GM12878 (cell line): ENCODE measurements at regions not wholly inside any gene's neighbourhood (a gene's known extent, or its start where the extent isn't known, plus 50 kb on each side); places are given as distances from the start of the nearest gene placed in this dataset.

Source experiments
- CBFB ChIP-seq: IDR thresholded peaks from 2 replicates; pipeline ENCODE4 v1.6.1; 2016; ENCODE audit warnings: antibody characterized with exemption, low read depth
- EED ChIP-seq: sonication (generic); IDR thresholded peaks from 2 replicates; pipeline ENCODE4 v1.6.1; 2016; ENCODE audit warnings: antibody characterized with exemption, low read depth
- EP300 ChIP-seq, 2 experiments: fragments of 150-350 bp in 1 of 2; IDR thresholded peaks; 2 replicates each; pipeline ENCODE4 v1.6.1; 2011 to 2012; ENCODE audit warnings: low read depth in 2 of 2, low read length in 2 of 2, borderline replicate concordance in 1 of 2, improper control_type of control experiment in 1 of 2, inconsistent platforms in 1 of 2; ENCODE audit not compliant: control insufficient read depth in 1 of 2
- HCFC1 ChIP-seq: fragments of 150-350 bp; IDR thresholded peaks from 2 replicates; pipeline ENCODE4 v1.6.1; 2014; ENCODE audit warnings: low read length
- MEF2B ChIP-seq: fragments of 450-650 bp; IDR thresholded peaks from 2 replicates; pipeline ENCODE4 v1.6.1; 2018; ENCODE audit warnings: mild to moderate bottlenecking, moderate library complexity; ENCODE audit not compliant: partially characterized antibody, poor library complexity, severe bottlenecking
- MTA3 ChIP-seq: IDR thresholded peaks from 2 replicates; pipeline ENCODE4 v1.6.1; 2012; ENCODE audit warnings: low read length, inconsistent platforms, borderline replicate concordance
- SRF ChIP-seq, 2 experiments: IDR thresholded peaks; 2 replicates each; pipeline ENCODE4 v1.6.1; 2011; ENCODE audit warnings: low read depth in 2 of 2, low read length in 2 of 2, mild to moderate bottlenecking in 1 of 2, moderate library complexity in 1 of 2
- SUZ12 ChIP-seq: fragments of 200-600 bp; sonication (generic); IDR thresholded peaks from one replicate; pipeline ENCODE4 v1.6.1; 2018; ENCODE audit warnings: antibody characterized with exemption, mild to moderate bottlenecking; ENCODE audit not compliant: unreplicated experiment
- ZNF217 ChIP-seq: fragments of 450-650 bp; IDR thresholded peaks from 2 replicates; pipeline ENCODE4 v1.6.1; 2017; ENCODE audit warnings: antibody characterized with exemption, mild to moderate bottlenecking
- ZNF622 ChIP-seq: fragments of 450-650 bp; IDR thresholded peaks from 2 replicates; pipeline ENCODE4 v1.6.1; 2017; ENCODE audit warnings: mild to moderate bottlenecking, inconsistent platforms
- TF ChIP-seq, protein P1 (sequence below): fragments of 450-650 bp; IDR thresholded peaks from 2 replicates; pipeline ENCODE4 v1.6.1; 2016; ENCODE audit warnings: mild to moderate bottlenecking, moderate library complexity, borderline replicate concordance
- TF ChIP-seq, protein P2 (sequence below): fragments of 450-650 bp; formaldehyde crosslinking; IDR thresholded peaks from 2 replicates; pipeline ENCODE4 v1.4.0; 2020; ENCODE audit warnings: mild to moderate bottlenecking, moderate library complexity
- TF ChIP-seq, protein P3 (sequence below): fragments of 450-650 bp; formaldehyde crosslinking; IDR thresholded peaks from 2 replicates; pipeline ENCODE4 v1.4.0; 2022; ENCODE audit warnings: mild to moderate bottlenecking, moderate library complexity
- TF ChIP-seq, protein P4 (sequence below): fragments of 450-650 bp; IDR thresholded peaks from 2 replicates; pipeline ENCODE4 v1.6.1; 2018; ENCODE audit warnings: borderline replicate concordance, mild to moderate bottlenecking; ENCODE audit not compliant: partially characterized antibody

DNA sequence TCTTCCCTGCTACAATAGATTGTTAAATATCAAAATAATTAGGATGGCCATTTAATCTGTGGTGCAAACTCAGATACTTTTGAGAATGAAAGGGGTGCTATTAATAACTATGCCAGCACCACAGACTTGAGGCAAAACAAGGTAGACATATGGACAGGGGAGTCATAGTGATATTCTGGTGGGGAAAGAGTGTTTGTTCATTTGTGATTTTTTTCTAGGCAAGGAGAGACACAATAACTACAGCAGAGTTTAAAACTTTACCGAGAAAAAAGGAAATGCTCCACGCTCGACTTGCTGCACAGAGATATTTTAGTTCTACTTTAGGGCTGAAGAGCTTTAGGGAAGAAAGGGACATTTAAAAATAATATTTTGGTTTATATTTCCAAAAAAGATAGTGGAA is 611.2 kb upstream of the GRM7 start (continued):
- TF ChIP-seq, protein P1, sequence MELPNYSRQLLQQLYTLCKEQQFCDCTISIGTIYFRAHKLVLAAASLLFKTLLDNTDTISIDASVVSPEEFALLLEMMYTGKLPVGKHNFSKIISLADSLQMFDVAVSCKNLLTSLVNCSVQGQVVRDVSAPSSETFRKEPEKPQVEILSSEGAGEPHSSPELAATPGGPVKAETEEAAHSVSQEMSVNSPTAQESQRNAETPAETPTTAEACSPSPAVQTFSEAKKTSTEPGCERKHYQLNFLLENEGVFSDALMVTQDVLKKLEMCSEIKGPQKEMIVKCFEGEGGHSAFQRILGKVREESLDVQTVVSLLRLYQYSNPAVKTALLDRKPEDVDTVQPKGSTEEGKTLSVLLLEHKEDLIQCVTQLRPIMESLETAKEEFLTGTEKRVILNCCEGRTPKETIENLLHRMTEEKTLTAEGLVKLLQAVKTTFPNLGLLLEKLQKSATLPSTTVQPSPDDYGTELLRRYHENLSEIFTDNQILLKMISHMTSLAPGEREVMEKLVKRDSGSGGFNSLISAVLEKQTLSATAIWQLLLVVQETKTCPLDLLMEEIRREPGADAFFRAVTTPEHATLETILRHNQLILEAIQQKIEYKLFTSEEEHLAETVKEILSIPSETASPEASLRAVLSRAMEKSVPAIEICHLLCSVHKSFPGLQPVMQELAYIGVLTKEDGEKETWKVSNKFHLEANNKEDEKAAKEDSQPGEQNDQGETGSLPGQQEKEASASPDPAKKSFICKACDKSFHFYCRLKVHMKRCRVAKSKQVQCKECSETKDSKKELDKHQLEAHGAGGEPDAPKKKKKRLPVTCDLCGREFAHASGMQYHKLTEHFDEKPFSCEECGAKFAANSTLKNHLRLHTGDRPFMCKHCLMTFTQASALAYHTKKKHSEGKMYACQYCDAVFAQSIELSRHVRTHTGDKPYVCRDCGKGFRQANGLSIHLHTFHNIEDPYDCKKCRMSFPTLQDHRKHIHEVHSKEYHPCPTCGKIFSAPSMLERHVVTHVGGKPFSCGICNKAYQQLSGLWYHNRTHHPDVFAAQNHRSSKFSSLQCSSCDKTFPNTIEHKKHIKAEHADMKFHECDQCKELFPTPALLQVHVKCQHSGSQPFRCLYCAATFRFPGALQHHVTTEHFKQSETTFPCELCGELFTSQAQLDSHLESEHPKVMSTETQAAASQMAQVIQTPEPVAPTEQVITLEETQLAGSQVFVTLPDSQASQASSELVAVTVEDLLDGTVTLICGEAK = no peak
- no peak for TF ChIP-seq MTA3
- TF ChIP-seq EP300 (IDR thresholded peaks at IDR 0.05; ENCODE audit: borderline replicate concordance in 1 of 2, control insufficient read depth in 1 of 2, low read depth in 2 of 2, low read length in 2 of 2) = 0 out of 4 replicates have a peak, but pooled peaks have one; percentile 18 to 20
- TF ChIP-seq, protein P2, sequence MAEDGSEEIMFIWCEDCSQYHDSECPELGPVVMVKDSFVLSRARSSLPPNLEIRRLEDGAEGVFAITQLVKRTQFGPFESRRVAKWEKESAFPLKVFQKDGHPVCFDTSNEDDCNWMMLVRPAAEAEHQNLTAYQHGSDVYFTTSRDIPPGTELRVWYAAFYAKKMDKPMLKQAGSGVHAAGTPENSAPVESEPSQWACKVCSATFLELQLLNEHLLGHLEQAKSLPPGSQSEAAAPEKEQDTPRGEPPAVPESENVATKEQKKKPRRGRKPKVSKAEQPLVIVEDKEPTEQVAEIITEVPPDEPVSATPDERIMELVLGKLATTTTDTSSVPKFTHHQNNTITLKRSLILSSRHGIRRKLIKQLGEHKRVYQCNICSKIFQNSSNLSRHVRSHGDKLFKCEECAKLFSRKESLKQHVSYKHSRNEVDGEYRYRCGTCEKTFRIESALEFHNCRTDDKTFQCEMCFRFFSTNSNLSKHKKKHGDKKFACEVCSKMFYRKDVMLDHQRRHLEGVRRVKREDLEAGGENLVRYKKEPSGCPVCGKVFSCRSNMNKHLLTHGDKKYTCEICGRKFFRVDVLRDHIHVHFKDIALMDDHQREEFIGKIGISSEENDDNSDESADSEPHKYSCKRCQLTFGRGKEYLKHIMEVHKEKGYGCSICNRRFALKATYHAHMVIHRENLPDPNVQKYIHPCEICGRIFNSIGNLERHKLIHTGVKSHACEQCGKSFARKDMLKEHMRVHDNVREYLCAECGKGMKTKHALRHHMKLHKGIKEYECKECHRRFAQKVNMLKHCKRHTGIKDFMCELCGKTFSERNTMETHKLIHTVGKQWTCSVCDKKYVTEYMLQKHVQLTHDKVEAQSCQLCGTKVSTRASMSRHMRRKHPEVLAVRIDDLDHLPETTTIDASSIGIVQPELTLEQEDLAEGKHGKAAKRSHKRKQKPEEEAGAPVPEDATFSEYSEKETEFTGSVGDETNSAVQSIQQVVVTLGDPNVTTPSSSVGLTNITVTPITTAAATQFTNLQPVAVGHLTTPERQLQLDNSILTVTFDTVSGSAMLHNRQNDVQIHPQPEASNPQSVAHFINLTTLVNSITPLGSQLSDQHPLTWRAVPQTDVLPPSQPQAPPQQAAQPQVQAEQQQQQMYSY (CRISPR knock-in tag) = no peak
- TF ChIP-seq, protein P3, sequence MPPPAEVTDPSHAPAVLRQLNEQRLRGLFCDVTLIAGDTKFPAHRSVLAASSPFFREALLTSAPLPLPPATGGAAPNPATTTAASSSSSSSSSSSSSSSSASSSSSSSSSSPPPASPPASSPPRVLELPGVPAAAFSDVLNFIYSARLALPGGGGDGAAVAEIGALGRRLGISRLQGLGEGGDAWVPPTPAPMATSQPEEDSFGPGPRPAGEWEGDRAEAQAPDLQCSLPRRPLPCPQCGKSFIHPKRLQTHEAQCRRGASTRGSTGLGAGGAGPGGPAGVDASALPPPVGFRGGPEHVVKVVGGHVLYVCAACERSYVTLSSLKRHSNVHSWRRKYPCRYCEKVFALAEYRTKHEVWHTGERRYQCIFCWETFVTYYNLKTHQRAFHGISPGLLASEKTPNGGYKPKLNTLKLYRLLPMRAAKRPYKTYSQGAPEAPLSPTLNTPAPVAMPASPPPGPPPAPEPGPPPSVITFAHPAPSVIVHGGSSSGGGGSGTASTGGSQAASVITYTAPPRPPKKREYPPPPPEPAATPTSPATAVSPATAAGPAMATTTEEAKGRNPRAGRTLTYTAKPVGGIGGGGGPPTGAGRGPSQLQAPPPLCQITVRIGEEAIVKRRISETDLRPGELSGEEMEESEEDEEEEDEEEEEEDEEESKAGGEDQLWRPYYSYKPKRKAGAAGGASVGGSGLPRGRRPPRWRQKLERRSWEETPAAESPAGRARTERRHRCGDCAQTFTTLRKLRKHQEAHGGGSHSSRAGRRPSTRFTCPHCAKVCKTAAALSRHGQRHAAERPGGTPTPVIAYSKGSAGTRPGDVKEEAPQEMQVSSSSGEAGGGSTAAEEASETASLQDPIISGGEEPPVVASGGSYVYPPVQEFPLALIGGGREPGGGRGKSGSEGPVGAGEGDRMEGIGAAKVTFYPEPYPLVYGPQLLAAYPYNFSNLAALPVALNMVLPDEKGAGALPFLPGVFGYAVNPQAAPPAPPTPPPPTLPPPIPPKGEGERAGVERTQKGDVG (CRISPR knock-in tag) = no peak
- peak; percentile 30 for TF ChIP-seq MEF2B
- no peak for TF ChIP-seq CBFB
- no peak for TF ChIP-seq ZNF622
- no peak for TF ChIP-seq ZNF217
- no peak for TF ChIP-seq SUZ12
- no peak for TF ChIP-seq SRF (IDR thresholded peaks at IDR 0.05; ENCODE audit: low read depth in 2 of 2, low read length in 2 of 2)
- TF ChIP-seq, protein P4, sequence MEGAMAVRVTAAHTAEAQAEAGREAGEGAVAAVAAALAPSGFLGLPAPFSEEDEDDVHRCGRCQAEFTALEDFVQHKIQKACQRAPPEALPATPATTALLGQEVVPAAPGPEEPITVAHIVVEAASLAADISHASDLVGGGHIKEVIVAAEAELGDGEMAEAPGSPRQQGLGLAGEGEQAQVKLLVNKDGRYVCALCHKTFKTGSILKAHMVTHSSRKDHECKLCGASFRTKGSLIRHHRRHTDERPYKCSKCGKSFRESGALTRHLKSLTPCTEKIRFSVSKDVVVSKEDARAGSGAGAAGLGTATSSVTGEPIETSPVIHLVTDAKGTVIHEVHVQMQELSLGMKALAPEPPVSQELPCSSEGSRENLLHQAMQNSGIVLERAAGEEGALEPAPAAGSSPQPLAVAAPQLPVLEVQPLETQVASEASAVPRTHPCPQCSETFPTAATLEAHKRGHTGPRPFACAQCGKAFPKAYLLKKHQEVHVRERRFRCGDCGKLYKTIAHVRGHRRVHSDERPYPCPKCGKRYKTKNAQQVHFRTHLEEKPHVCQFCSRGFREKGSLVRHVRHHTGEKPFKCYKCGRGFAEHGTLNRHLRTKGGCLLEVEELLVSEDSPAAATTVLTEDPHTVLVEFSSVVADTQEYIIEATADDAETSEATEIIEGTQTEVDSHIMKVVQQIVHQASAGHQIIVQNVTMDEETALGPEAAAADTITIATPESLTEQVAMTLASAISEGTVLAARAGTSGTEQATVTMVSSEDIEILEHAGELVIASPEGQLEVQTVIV = no peak
- TF ChIP-seq HCFC1 = no peak
- no peak for TF ChIP-seq EED
